ENCODE measurements at regions not wholly inside any gene's neighbourhood (a gene's known extent, or its start where the extent isn't known, plus 50 kb on each side); places are given as distances from the start of the nearest gene placed in this dataset.

DNA sequence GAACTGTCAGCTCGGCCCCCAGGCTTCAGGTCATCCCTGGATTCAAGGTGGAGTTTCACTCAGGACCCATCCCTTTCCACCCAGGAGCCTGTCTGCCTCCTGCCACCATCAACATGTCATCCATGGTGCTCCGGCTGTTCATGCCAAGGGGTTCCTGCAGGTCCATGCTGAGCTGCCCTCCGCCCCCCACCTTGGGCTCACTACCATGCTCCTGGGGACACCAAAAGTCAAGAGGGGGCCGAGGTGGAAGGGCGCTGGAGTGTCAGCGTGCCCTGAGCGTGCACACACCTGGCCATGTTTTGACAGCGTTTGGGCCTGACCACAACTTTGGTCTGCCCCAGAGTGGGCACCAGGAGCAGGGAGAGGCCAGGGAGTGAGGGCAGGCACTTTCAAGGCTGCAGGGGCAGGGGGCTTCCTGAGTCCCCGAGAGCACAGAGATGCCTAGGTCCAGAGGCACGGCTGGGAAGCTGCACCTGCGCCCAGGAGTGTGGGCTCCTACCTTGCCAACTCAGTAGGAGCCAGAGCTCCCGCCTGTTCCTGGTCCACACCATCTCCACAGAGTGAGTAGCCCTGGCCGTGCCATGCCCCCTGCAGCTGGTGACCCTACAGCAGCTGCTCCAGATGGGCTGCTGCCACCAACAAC lies 639.6 kb upstream of the ZP4 start:
- Histone ChIP-seq H3K9me3 (ENCODE audit: control insufficient read depth in 2 of 2, insufficient read depth in 1 of 2, low read length in 1 of 2) (peaks cover 5 to 17% of the 10 kb centered on the region in 2 donors), H3K27me3 (ENCODE audit: control insufficient read depth in 2 of 2, insufficient read depth in 1 of 2, low read length in 1 of 2) (no peaks in the 10 kb centered on the region), H3K4me3 (ENCODE audit: low read length in 2 of 2) (no peak overlapping the region), H3K27ac (ENCODE audit: low read depth in 1 of 2, low read length in 1 of 2) (no peak overlapping the region), H3K36me3 (ENCODE audit: control insufficient read depth in 2 of 2, insufficient read depth in 2 of 2, low read length in 1 of 2) (no peaks in the 10 kb centered on the region), H3K4me1 (ENCODE audit: control insufficient read depth in 2 of 2, insufficient read depth in 2 of 2, low read length in 2 of 2) (no peaks in the 10 kb centered on the region)
- no peak for DNase-seq (ENCODE audit: low read depth in 6 of 9, low spot score in 9 of 9)
- 97% methylated on average over 13 of the region's 13 CpGs for WGBS

DNA sequence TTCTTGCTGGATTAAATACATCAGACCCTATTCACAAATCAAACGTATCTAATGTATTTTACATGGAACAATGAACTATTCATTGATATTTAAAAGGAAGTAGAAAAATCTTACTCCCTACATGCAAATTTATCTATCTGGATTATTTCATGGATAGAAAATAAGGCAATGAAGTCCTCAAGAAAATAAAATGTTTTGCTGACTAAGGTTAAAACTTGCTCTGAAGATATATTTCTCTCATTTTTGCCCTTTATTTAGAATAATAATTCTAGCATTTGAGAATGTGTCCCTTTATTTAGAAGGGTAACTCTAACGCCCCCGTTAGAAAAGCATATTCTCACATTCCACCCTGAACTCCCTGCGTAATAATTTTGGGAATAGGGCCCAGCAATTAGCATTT lies 627.0 kb upstream of the ZP4 start:
- WGBS: 96% methylated on average over 4 of the region's 4 CpGs
- Histone ChIP-seq H3K27ac (ENCODE audit: low read depth in 1 of 2, low read length in 1 of 2) (no peak overlapping the region), H3K9me3 (ENCODE audit: control insufficient read depth in 2 of 2, insufficient read depth in 1 of 2, low read length in 1 of 2) (peaks cover 0 to 3% of the 10 kb centered on the region in 2 donors), H3K36me3 (ENCODE audit: control insufficient read depth in 2 of 2, insufficient read depth in 2 of 2, low read length in 1 of 2) (no peaks in the 10 kb centered on the region), H3K4me1 (ENCODE audit: control insufficient read depth in 2 of 2, insufficient read depth in 2 of 2, low read length in 2 of 2) (no peaks in the 10 kb centered on the region), H3K4me3 (ENCODE audit: low read length in 2 of 2) (no peak overlapping the region), H3K27me3 (ENCODE audit: control insufficient read depth in 2 of 2, insufficient read depth in 1 of 2, low read length in 1 of 2) (no peaks in the 10 kb centered on the region)
- DNase-seq (ENCODE audit: low read depth in 6 of 9, low spot score in 9 of 9): no peak

DNA sequence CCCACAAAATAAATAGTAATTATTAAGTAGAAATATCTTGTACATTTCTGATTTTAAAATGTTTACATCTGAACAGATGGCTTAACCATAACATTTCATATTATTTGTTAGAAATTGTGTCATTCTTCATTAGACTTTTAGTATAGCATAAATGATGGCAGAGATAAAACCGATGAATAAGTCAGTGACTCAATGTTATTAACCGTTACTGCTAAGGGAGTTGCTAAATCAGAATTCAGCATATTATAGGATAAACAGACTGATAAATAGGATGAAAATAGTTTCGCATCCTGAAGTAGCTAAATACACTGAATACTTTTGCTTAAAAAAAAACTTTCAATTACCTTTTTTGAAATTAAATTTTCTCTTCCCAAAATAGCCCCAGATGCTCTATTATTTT lies 610.6 kb upstream of the ZP4 start:
- H3K36me3 ChIP-seq (ENCODE audit: control insufficient read depth in 2 of 2, insufficient read depth in 2 of 2, low read length in 1 of 2): no peaks in the 10 kb centered on the region
- H3K4me1 ChIP-seq (ENCODE audit: control insufficient read depth in 2 of 2, insufficient read depth in 2 of 2, low read length in 2 of 2): no peaks in the 10 kb centered on the region
- DNase-seq (ENCODE audit: low read depth in 6 of 9, low spot score in 9 of 9): no peak
- H3K27ac ChIP-seq (ENCODE audit: low read depth in 1 of 2, low read length in 1 of 2): no peak overlapping the region
- WGBS: 96% methylated on average over 3 of the region's 3 CpGs
- H3K9me3 ChIP-seq (ENCODE audit: control insufficient read depth in 2 of 2, insufficient read depth in 1 of 2, low read length in 1 of 2): no peaks in the 10 kb centered on the region
- no peaks in the 10 kb centered on the region for H3K27me3 ChIP-seq (ENCODE audit: control insufficient read depth in 2 of 2, insufficient read depth in 1 of 2, low read length in 1 of 2)
- H3K4me3 ChIP-seq (ENCODE audit: low read length in 2 of 2): no peak overlapping the region

DNA sequence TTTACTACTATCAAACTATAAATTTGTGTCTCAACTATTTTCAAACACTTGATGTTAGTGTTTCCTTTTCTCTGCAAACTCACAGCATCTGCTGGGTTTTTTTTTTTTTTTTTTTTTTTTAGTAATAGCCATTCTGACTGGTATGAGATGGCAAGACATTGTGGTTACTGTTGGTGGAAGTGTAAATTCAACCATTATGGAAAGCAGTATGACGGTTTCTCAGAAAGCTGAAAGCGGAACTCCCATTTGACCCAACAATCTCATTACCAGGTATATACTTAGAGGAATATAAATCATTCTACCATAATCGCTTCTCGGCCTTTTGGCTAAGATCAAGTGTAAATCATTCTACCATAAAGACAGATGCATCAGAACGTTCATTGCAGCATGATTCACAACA lies 608.3 kb upstream of the ZP4 start:
- no peaks in the 10 kb centered on the region for H3K27me3 ChIP-seq (ENCODE audit: control insufficient read depth in 2 of 2, insufficient read depth in 1 of 2, low read length in 1 of 2)
- WGBS: 94% methylated on average over 5 of the region's 5 CpGs
- H3K4me3 ChIP-seq (ENCODE audit: low read length in 2 of 2): no peak overlapping the region
- H3K27ac ChIP-seq (ENCODE audit: low read depth in 1 of 2, low read length in 1 of 2): no peak overlapping the region
- no peaks in the 10 kb centered on the region for H3K9me3 ChIP-seq (ENCODE audit: control insufficient read depth in 2 of 2, insufficient read depth in 1 of 2, low read length in 1 of 2)
- no peaks in the 10 kb centered on the region for H3K36me3 ChIP-seq (ENCODE audit: control insufficient read depth in 2 of 2, insufficient read depth in 2 of 2, low read length in 1 of 2)
- H3K4me1 ChIP-seq (ENCODE audit: control insufficient read depth in 2 of 2, insufficient read depth in 2 of 2, low read length in 2 of 2): no peaks in the 10 kb centered on the region
- DNase-seq (ENCODE audit: low read depth in 6 of 9, low spot score in 9 of 9): no peak

DNA sequence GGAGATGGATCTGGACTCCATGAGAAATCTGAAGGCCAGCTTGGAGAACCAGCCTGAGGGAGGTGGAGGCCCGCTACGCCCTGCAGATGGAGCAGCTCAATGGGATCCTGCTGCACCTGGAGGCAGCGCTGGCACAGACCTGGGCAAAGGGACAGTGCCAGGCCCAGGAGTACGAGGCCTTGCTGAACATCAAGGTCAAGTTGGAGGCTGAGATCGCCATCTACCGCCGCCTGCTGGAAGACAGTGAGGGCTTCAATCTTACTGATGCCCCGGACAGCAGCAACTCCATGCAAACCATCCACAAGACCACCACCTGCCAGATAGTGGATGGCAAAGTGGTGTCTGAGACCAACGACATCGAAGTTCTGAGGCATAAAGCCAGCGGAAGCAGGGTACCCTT lies 601.5 kb upstream of the ZP4 start:
- no peak overlapping the region for H3K27ac ChIP-seq (ENCODE audit: low read depth in 1 of 2, low read length in 1 of 2)
- no peak for DNase-seq (ENCODE audit: low read depth in 6 of 9, low spot score in 9 of 9)
- H3K9me3 ChIP-seq (ENCODE audit: control insufficient read depth in 2 of 2, insufficient read depth in 1 of 2, low read length in 1 of 2): no peaks in the 10 kb centered on the region
- no peak overlapping the region for H3K4me3 ChIP-seq (ENCODE audit: low read length in 2 of 2)
- no peaks in the 10 kb centered on the region for H3K4me1 ChIP-seq (ENCODE audit: control insufficient read depth in 2 of 2, insufficient read depth in 2 of 2, low read length in 2 of 2)
- no peaks in the 10 kb centered on the region for H3K36me3 ChIP-seq (ENCODE audit: control insufficient read depth in 2 of 2, insufficient read depth in 2 of 2, low read length in 1 of 2)
- H3K27me3 ChIP-seq (ENCODE audit: control insufficient read depth in 2 of 2, insufficient read depth in 1 of 2, low read length in 1 of 2): no peaks in the 10 kb centered on the region
- WGBS: 86% methylated on average over 11 of the region's 11 CpGs

DNA sequence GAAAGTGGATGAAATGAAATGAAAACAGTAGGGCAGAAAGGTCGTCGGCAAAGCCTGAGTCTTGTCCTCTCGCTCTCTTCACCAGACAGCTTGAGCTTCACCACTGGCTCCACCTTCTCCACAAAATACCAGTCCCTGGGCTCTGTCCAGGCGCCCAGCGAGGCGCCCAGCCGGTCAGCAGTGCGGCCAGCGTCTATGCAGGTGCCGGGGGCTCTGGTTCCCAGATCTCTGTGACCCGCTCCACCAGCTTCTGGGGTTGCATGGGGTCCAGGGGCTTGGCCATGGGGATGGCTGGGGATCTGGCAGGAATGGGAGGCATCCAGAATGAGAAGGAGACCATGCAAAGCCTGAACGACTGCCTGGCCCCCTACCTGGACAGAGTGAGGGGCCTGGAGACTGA lies 600.5 kb upstream of the ZP4 start:
- Histone ChIP-seq H3K9me3 (ENCODE audit: control insufficient read depth in 2 of 2, insufficient read depth in 1 of 2, low read length in 1 of 2) (no peaks in the 10 kb centered on the region), H3K36me3 (ENCODE audit: control insufficient read depth in 2 of 2, insufficient read depth in 2 of 2, low read length in 1 of 2) (no peaks in the 10 kb centered on the region), H3K4me3 (ENCODE audit: low read length in 2 of 2) (no peak overlapping the region), H3K27ac (ENCODE audit: low read depth in 1 of 2, low read length in 1 of 2) (no peak overlapping the region), H3K4me1 (ENCODE audit: control insufficient read depth in 2 of 2, insufficient read depth in 2 of 2, low read length in 2 of 2) (no peaks in the 10 kb centered on the region), H3K27me3 (ENCODE audit: control insufficient read depth in 2 of 2, insufficient read depth in 1 of 2, low read length in 1 of 2) (no peaks in the 10 kb centered on the region)
- 94% methylated on average over 12 of the region's 12 CpGs for WGBS
- DNase-seq (ENCODE audit: low read depth in 6 of 9, low spot score in 9 of 9): no peak

DNA sequence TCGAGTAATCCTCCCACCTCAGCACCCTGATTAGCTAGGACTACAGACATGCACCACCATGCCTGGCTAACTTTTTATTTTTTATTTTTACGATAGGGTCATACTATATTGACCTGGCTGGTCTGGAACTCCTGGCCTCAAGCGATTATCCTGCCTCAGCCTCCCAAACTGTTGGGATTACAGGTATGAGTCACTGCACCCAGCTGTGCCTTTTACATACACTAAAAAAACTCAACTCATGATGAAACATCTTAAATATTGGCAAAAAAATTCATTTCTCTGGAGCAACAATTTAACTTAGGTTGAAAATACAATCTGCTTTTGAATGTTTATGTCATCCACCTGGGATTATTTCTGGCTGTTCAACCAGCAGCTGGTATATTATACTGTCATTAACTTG lies 598.3 kb upstream of the ZP4 start:
- no peaks in the 10 kb centered on the region for H3K4me1 ChIP-seq (ENCODE audit: control insufficient read depth in 2 of 2, insufficient read depth in 2 of 2, low read length in 2 of 2)
- H3K27ac ChIP-seq (ENCODE audit: low read depth in 1 of 2, low read length in 1 of 2): no peak overlapping the region
- no peak for DNase-seq (ENCODE audit: low read depth in 6 of 9, low spot score in 9 of 9)
- H3K36me3 ChIP-seq (ENCODE audit: control insufficient read depth in 2 of 2, insufficient read depth in 2 of 2, low read length in 1 of 2): no peaks in the 10 kb centered on the region
- H3K9me3 ChIP-seq (ENCODE audit: control insufficient read depth in 2 of 2, insufficient read depth in 1 of 2, low read length in 1 of 2): no peaks in the 10 kb centered on the region
- no peaks in the 10 kb centered on the region for H3K27me3 ChIP-seq (ENCODE audit: control insufficient read depth in 2 of 2, insufficient read depth in 1 of 2, low read length in 1 of 2)
- WGBS: 86% methylated on average over 3 of the region's 3 CpGs
- H3K4me3 ChIP-seq (ENCODE audit: low read length in 2 of 2): no peak overlapping the region

DNA sequence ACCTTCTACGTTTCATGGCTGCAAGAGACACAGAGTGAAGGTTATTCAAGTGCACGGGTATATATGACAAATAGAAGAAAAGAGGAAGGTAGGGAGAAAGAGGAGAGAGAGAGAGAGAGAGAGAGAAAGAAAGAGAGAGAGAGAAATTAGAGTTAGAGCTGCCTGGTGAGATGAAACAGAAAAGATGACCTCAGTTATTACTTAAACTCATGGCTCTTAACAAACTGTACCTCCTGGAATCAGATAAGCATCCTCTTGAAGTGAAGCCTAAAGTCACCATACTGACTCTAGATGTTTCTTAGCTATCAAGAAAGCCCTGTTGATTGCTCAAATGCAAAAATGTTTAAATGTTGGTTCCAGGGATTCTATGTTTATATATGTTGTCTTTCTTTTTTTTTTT lies 597.7 kb upstream of the ZP4 start:
- 87% methylated on average over 2 of the region's 2 CpGs for WGBS
- Histone ChIP-seq H3K36me3 (ENCODE audit: control insufficient read depth in 2 of 2, insufficient read depth in 2 of 2, low read length in 1 of 2) (no peaks in the 10 kb centered on the region), H3K4me1 (ENCODE audit: control insufficient read depth in 2 of 2, insufficient read depth in 2 of 2, low read length in 2 of 2) (no peaks in the 10 kb centered on the region), H3K4me3 (ENCODE audit: low read length in 2 of 2) (no peak overlapping the region), H3K27ac (ENCODE audit: low read depth in 1 of 2, low read length in 1 of 2) (no peak overlapping the region), H3K9me3 (ENCODE audit: control insufficient read depth in 2 of 2, insufficient read depth in 1 of 2, low read length in 1 of 2) (no peaks in the 10 kb centered on the region), H3K27me3 (ENCODE audit: control insufficient read depth in 2 of 2, insufficient read depth in 1 of 2, low read length in 1 of 2) (no peaks in the 10 kb centered on the region)
- DNase-seq (ENCODE audit: low read depth in 6 of 9, low spot score in 9 of 9): no peak

DNA sequence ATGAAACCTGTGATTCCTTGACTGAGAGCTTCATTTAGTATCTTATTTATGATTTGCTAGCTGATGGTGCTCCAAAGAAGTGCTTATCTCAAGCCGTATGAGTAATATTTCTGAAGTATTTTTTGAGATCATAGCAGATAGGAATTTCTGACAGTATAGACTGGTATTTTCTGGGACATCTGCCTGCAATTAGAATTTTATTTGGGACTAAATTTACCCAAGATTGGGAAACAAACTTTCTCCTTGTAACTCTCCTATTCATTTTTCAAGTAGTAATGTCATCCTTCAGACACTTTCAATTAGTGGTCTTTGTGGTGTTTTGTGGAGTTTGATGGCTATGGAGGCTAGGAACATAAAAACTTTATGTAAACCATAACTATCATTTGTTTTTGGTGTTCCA lies 597.2 kb upstream of the ZP4 start:
- no peaks in the 10 kb centered on the region for H3K27me3 ChIP-seq (ENCODE audit: control insufficient read depth in 2 of 2, insufficient read depth in 1 of 2, low read length in 1 of 2)
- no peak overlapping the region for H3K4me3 ChIP-seq (ENCODE audit: low read length in 2 of 2)
- no peak overlapping the region for H3K27ac ChIP-seq (ENCODE audit: low read depth in 1 of 2, low read length in 1 of 2)
- WGBS: 95% methylated on average over 1 of the region's 1 CpG
- no peaks in the 10 kb centered on the region for H3K4me1 ChIP-seq (ENCODE audit: control insufficient read depth in 2 of 2, insufficient read depth in 2 of 2, low read length in 2 of 2)
- no peak for DNase-seq (ENCODE audit: low read depth in 6 of 9, low spot score in 9 of 9)
- H3K36me3 ChIP-seq (ENCODE audit: control insufficient read depth in 2 of 2, insufficient read depth in 2 of 2, low read length in 1 of 2): no peaks in the 10 kb centered on the region
- H3K9me3 ChIP-seq (ENCODE audit: control insufficient read depth in 2 of 2, insufficient read depth in 1 of 2, low read length in 1 of 2): no peaks in the 10 kb centered on the region

DNA sequence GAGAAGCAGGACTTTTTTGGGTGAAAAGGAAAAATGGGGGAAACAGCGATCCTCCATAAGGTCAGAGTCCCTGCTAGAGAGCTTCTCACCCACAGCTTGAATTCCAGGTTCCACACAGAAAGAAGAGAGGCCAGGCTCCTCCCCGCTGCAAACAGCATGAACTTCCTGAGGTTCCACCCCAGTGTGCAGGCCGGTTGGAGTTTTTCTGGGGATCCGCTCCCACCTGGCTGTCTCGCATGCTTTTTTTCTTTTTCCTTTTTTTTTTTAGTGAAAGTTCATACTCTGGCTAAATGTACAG lies 595.1 kb upstream of the ZP4 start:
- Histone ChIP-seq H3K9me3 (ENCODE audit: control insufficient read depth in 2 of 2, insufficient read depth in 1 of 2, low read length in 1 of 2) (no peaks in the 10 kb centered on the region), H3K27ac (ENCODE audit: low read depth in 1 of 2, low read length in 1 of 2) (peak overlapping the region; percentile 65 to 66), H3K4me1 (ENCODE audit: control insufficient read depth in 2 of 2, insufficient read depth in 2 of 2, low read length in 2 of 2) (no peaks in the 10 kb centered on the region), H3K27me3 (ENCODE audit: control insufficient read depth in 2 of 2, insufficient read depth in 1 of 2, low read length in 1 of 2) (no peaks in the 10 kb centered on the region), H3K36me3 (ENCODE audit: control insufficient read depth in 2 of 2, insufficient read depth in 2 of 2, low read length in 1 of 2) (no peaks in the 10 kb centered on the region), H3K4me3 (ENCODE audit: low read length in 2 of 2) (peak overlapping the region; percentile 13 to 32)
- 87% methylated on average over 5 of the region's 5 CpGs for WGBS
- DNase-seq (ENCODE audit: low read depth in 6 of 9, low spot score in 9 of 9): no peak

Data from thymus (tissue), 11 donors.